ENCODE measurements at regions not wholly inside any gene's neighbourhood (a gene's known extent, or its start where the extent isn't known, plus 50 kb on each side); places are given as distances from the start of the nearest gene placed in this dataset.
A peak's percentile ranks its signal among the peaks of the same experiment; 100 is the strongest.

GRCh38 chr9:119537138-119537537 lies 167.9 kb upstream of the BRINP1 start:
- no peaks in the 10 kb centered on the region for H3K36me3 ChIP-seq (replicated peaks in 1 of 2)
- intact Hi-C loops (cut with DNase I): no loop called here

GRCh38 chr9:119533504-119533903 lies 164.3 kb upstream of the BRINP1 start:
- intact Hi-C loops (cut with DNase I): no loop called here
- no peak for TF ChIP-seq POLR2A (IDR thresholded peaks at IDR 0.05)
- no peaks in the 10 kb centered on the region for H3K9me3 ChIP-seq (replicated peaks in 1 of 3)
- no peak overlapping the region for H3K4me3 ChIP-seq
- H3K36me3 ChIP-seq (replicated peaks in 1 of 2): no peaks in the 10 kb centered on the region
- DNase-seq: peak in 1 of 7 donors; percentile 62
- H3K27ac ChIP-seq: no peak overlapping the region
- no peaks in the 10 kb centered on the region for H3K27me3 ChIP-seq
- WGBS, 4 donors: 15 to 21% (median 18%) methylated on average over 3 of the region's 3 CpGs
- no peaks in the 10 kb centered on the region for H3K4me1 ChIP-seq (replicated peaks in 1 of 2)

More at GRCh38 chr9:119537138-119537537, 167.9 kb upstream of the BRINP1 start:
- no peak for DNase-seq
- Histone ChIP-seq H3K4me3 (no peak overlapping the region), H3K27ac (no peak overlapping the region), H3K27me3 (no peaks in the 10 kb centered on the region), H3K4me1 (replicated peaks in 1 of 2) (no peaks in the 10 kb centered on the region), H3K9me3 (replicated peaks in 1 of 3) (no peaks in the 10 kb centered on the region)
- 45 to 49% (median 47%) methylated on average over 2 to 3 of the region's 3 CpGs for WGBS, 4 donors
- TF ChIP-seq POLR2A (IDR thresholded peaks at IDR 0.05) (no peak), CTCF (IDR thresholded peaks at IDR 0.05) (no peak)

GRCh38 chr9:119526698-119527097 lies 157.5 kb upstream of the BRINP1 start:
- Histone ChIP-seq H3K9me3 (replicated peaks in 1 of 3) (no peaks in the 10 kb centered on the region), H3K27ac (no peak overlapping the region), H3K36me3 (replicated peaks in 1 of 2) (no peaks in the 10 kb centered on the region), H3K4me3 (no peak overlapping the region), H3K4me1 (replicated peaks in 1 of 2) (no peaks in the 10 kb centered on the region), H3K27me3 (no peaks in the 10 kb centered on the region)
- no peak for DNase-seq
- intact Hi-C loops (cut with DNase I): no loop called here
- no peak for TF ChIP-seq CTCF (IDR thresholded peaks at IDR 0.05)
- TF ChIP-seq POLR2A (IDR thresholded peaks at IDR 0.05): no peak
- WGBS, 4 donors: 79 to 81% (median 81%) methylated on average over 8 of the region's 8 CpGs

GRCh38 chr9:119523508-119523907 lies 154.3 kb upstream of the BRINP1 start:
- WGBS, 4 donors: 63 to 72% (median 66%) methylated on average over 1 of the region's 1 CpG
- intact Hi-C loops (cut with DNase I): no loop called here
- no peak overlapping the region for H3K4me3 ChIP-seq
- H3K27me3 ChIP-seq: no peaks in the 10 kb centered on the region
- H3K9me3 ChIP-seq (replicated peaks in 1 of 3): no peaks in the 10 kb centered on the region
- no peak overlapping the region for H3K27ac ChIP-seq
- no peak for DNase-seq
- no peaks in the 10 kb centered on the region for H3K36me3 ChIP-seq (replicated peaks in 1 of 2)
- H3K4me1 ChIP-seq (replicated peaks in 1 of 2): no peaks in the 10 kb centered on the region
- no peak for TF ChIP-seq CTCF (IDR thresholded peaks at IDR 0.05)
- no peak for TF ChIP-seq POLR2A (IDR thresholded peaks at IDR 0.05)

GRCh38 chr9:119522381-119522780 lies 153.1 kb upstream of the BRINP1 start:
- TF ChIP-seq CTCF (IDR thresholded peaks at IDR 0.05): no peak
- no peak for TF ChIP-seq POLR2A (IDR thresholded peaks at IDR 0.05)
- no peak overlapping the region for H3K27ac ChIP-seq
- H3K9me3 ChIP-seq (replicated peaks in 1 of 3): no peaks in the 10 kb centered on the region
- WGBS, 4 donors: 44 to 75% (median 65%) methylated on average over 2 of the region's 2 CpGs
- no peak for DNase-seq
- intact Hi-C loops (cut with DNase I): no loop called here
- no peaks in the 10 kb centered on the region for H3K4me1 ChIP-seq (replicated peaks in 1 of 2)
- H3K4me3 ChIP-seq: no peak overlapping the region
- H3K27me3 ChIP-seq: no peaks in the 10 kb centered on the region
- H3K36me3 ChIP-seq (replicated peaks in 1 of 2): no peaks in the 10 kb centered on the region
